PC-3 (cell line): ENCODE measurements at regions not wholly inside any gene's neighbourhood (a gene's known extent, or its start where the extent isn't known, plus 50 kb on each side); places are given as distances from the start of the nearest gene placed in this dataset.

ENCODE experiments used
- ATAC-seq: fragments of 200-7000 bp; cut with Tn5 transposase; 2 replicates; pipeline ENCODE4 v1.9.1; 2020; ENCODE audit warnings: mild to moderate bottlenecking, moderate library complexity
- BruUV-seq: library from RNA; stranded (reverse); fragments of 400-500 nt; replicated peaks from 2 replicates; lab custom pipeline; 2021; lab: Mats Ljungman, UMichigan
- CTCF ChIA-PET: fragments of 300-600 bp; sonication (Branson Sonifier 250); formaldehyde crosslinking; loops from one replicate; lab custom pipeline; 2022; ENCODE audit warnings: antibody characterized with exemption; lab: Charles Lee
- POLR2A ChIA-PET: fragments of 300-600 bp; sonication (Branson Sonifier 250); formaldehyde crosslinking; loops from one replicate; lab custom pipeline; 2022; ENCODE audit warnings: antibody characterized with exemption; ENCODE audit not compliant: unreplicated experiment; lab: Charles Lee
- DNase-seq: peaks from one replicate; pipeline ENCODE4 v3.0.0-alpha.2; 2015
- H2AFZ ChIP-seq: fragments of 300-600 bp; sonication (generic); 2 replicates; pipeline ENCODE4 v1.6.0; 2016; ENCODE audit warnings: antibody characterized with exemption, low read length
- H3F3A ChIP-seq: fragments of 300-600 bp; sonication (generic); one replicate; pipeline ENCODE4 v1.6.0; 2017; ENCODE audit warnings: antibody characterized with exemption, low read length, control low read depth, mild to moderate bottlenecking; ENCODE audit not compliant: unreplicated experiment
- H3K27ac ChIP-seq: fragments of 300-600 bp; sonication (generic); 2 replicates; pipeline ENCODE4 v1.5.1; 2016; ENCODE audit warnings: mild to moderate bottlenecking, low read length
- H3K27me3 ChIP-seq: fragments of 300-600 bp; sonication (generic); 2 replicates; pipeline ENCODE4 v1.6.1; 2016; ENCODE audit warnings: low read length, mixed read lengths
- H3K36me3 ChIP-seq: fragments of 300-600 bp; sonication (generic); 2 replicates; pipeline ENCODE4 v1.6.1; 2016; ENCODE audit warnings: low read depth, mixed run types, low read length, mixed read lengths
- H3K4me1 ChIP-seq: fragments of 300-600 bp; sonication (generic); 2 replicates; pipeline ENCODE4 v1.5.1; 2016; ENCODE audit warnings: low read length; ENCODE audit not compliant: insufficient read depth
- H3K4me2 ChIP-seq: fragments of 300-600 bp; sonication (generic); 2 replicates; pipeline ENCODE4 v1.6.0; 2016; ENCODE audit warnings: low read length
- H3K4me3 ChIP-seq: fragments of 300-600 bp; sonication (generic); 2 replicates; pipeline ENCODE4 v1.5.1; 2016; ENCODE audit warnings: mild to moderate bottlenecking, low read length, mixed read lengths
- H3K79me2 ChIP-seq: fragments of 300-600 bp; sonication (generic); 2 replicates; pipeline ENCODE4 v1.6.1; 2017; ENCODE audit warnings: low read length, mixed read lengths
- H3K9ac ChIP-seq: fragments of 300-600 bp; sonication (generic); 2 replicates; pipeline ENCODE4 v1.6.0; 2016; ENCODE audit warnings: mild to moderate bottlenecking, low read length
- H3K9me2 ChIP-seq: fragments of 300-600 bp; sonication (generic); replicated peaks from 2 replicates; pipeline ENCODE4 v1.6.1; 2016; ENCODE audit warnings: mixed run types, low read length, mixed read lengths
- H3K9me3 ChIP-seq: fragments of 300-600 bp; sonication (generic); 2 replicates; pipeline ENCODE4 v1.6.1; 2016; ENCODE audit warnings: low read length, mixed read lengths
- H4K20me1 ChIP-seq: fragments of 300-600 bp; sonication (generic); 2 replicates; pipeline ENCODE4 v1.6.1; 2016; ENCODE audit warnings: low read length, mixed read lengths
- CTCF ChIP-seq: fragments of 300-600 bp; sonication (generic); conservative IDR thresholded peaks from 2 replicates; pipeline ENCODE4 v1.5.1; 2017; ENCODE audit warnings: antibody characterized with exemption, low read depth, mild to moderate bottlenecking, low read length
- EZH2 ChIP-seq: fragments of 300-600 bp; sonication (generic); IDR thresholded peaks from one replicate; pipeline ENCODE4 v1.6.1; 2017; ENCODE audit warnings: antibody characterized with exemption, mild to moderate bottlenecking, low read length; ENCODE audit not compliant: unreplicated experiment
- EZH2phosphoT487 ChIP-seq: fragments of 300-600 bp; sonication (generic); IDR thresholded peaks from 2 replicates; pipeline ENCODE4 v1.6.1; 2018; ENCODE audit warnings: mild to moderate bottlenecking, antibody characterized with exemption, low read length, borderline replicate concordance
- intact Hi-C: fragments of 100-400 bp; cut with micrococcal nuclease; formaldehyde crosslinking; loops from 2 replicates; pipeline ENCODE4 v1.9.0; 2023

- BruUV-seq: no TSS peak
- ATAC-seq (no peak), DNase-seq (no peak)
- no peak overlapping the region for H3K9ac ChIP-seq
- intact Hi-C loops: no loop called here
- H3K9me3 ChIP-seq: peaks cover 21% of the 10 kb centered on the region
- H3K4me2 ChIP-seq: no peak overlapping the region
- H3F3A ChIP-seq: no peaks in the 10 kb centered on the region
- ChIA-PET POLR2A (no interaction called here), CTCF (no interaction called here)
- H3K4me3 ChIP-seq: no peak overlapping the region
- no peak overlapping the region for H3K27ac ChIP-seq
- H3K36me3 ChIP-seq: no peaks in the 10 kb centered on the region
- H3K4me1 ChIP-seq: no peaks in the 10 kb centered on the region
- H2AFZ ChIP-seq: no peak overlapping the region
- TF ChIP-seq EZH2phosphoT487: no peak
- H3K9me2 ChIP-seq: no peaks in the 10 kb centered on the region
- H3K27me3 ChIP-seq: no peaks in the 10 kb centered on the region
- H4K20me1 ChIP-seq: no peaks in the 10 kb centered on the region
- no peaks in the 10 kb centered on the region for H3K79me2 ChIP-seq
Observed at GRCh38 chr14:87002776-87003175, 990.2 kb downstream of the GALC start.

- no peaks in the 10 kb centered on the region for H3K36me3 ChIP-seq
- no TSS peak for BruUV-seq
- ChIA-PET CTCF (no interaction called here), POLR2A (no interaction called here)
- no peaks in the 10 kb centered on the region for H3K79me2 ChIP-seq
- H3K27me3 ChIP-seq: no peaks in the 10 kb centered on the region
- H2AFZ ChIP-seq: no peak overlapping the region
- H3K4me2 ChIP-seq: no peak overlapping the region
- H3F3A ChIP-seq: no peaks in the 10 kb centered on the region
- H3K9me3 ChIP-seq: peaks cover 14% of the 10 kb centered on the region
- H3K4me3 ChIP-seq: no peak overlapping the region
- H3K4me1 ChIP-seq: no peaks in the 10 kb centered on the region
- no peak for ATAC-seq
- H3K27ac ChIP-seq: no peak overlapping the region
- DNase-seq: no peak
- intact Hi-C loops: no loop called here
- H3K9me2 ChIP-seq: no peaks in the 10 kb centered on the region
- no peaks in the 10 kb centered on the region for H4K20me1 ChIP-seq
- no peak for TF ChIP-seq EZH2phosphoT487
- no peak for TF ChIP-seq CTCF
- TF ChIP-seq EZH2: no peak
- no peak overlapping the region for H3K9ac ChIP-seq
Observed at GRCh38 chr14:87001333-87001732, 991.6 kb downstream of the GALC start.

GRCh38 chr14:87000081-87000480, 992.9 kb downstream of the GALC start:
- Histone ChIP-seq H3K9me3 (peaks cover 12% of the 10 kb centered on the region), H3K9me2 (no peaks in the 10 kb centered on the region), H2AFZ (no peak overlapping the region), H3K36me3 (no peaks in the 10 kb centered on the region), H3K9ac (no peak overlapping the region), H3K4me1 (no peaks in the 10 kb centered on the region), H3K4me3 (no peak overlapping the region), H3K79me2 (no peaks in the 10 kb centered on the region), H4K20me1 (no peaks in the 10 kb centered on the region), H3K4me2 (no peak overlapping the region), H3F3A (no peaks in the 10 kb centered on the region), H3K27ac (no peak overlapping the region), H3K27me3 (no peaks in the 10 kb centered on the region)
- POLR2A ChIA-PET: no interaction called here
- BruUV-seq: no TSS peak
- intact Hi-C loops: no loop called here
- CTCF ChIA-PET: no interaction called here
- ATAC-seq: no peak
- TF ChIP-seq CTCF: no peak
- TF ChIP-seq EZH2phosphoT487: no peak
- no peak for TF ChIP-seq EZH2
- no peak for DNase-seq
